Trophoblast cell (in vitro differentiated cells and primary cell): ENCODE measurements at regions not wholly inside any gene's neighbourhood (a gene's known extent, or its start where the extent isn't known, plus 50 kb on each side); places are given as distances from the start of the nearest gene placed in this dataset.
A peak's percentile ranks its signal among the peaks of the same experiment; 100 is the strongest.

Source experiments
- DNase-seq, 2 donors: peaks; one replicate each; pipeline ENCODE4 v3.0.0-alpha.2; 2016
- H2AFZ ChIP-seq: 2 replicates; pipeline ENCODE4 v1.6.1; 2013; ENCODE audit warnings: low read length, moderate library complexity, mild to moderate bottlenecking; ENCODE audit not compliant: insufficient read depth, poor library complexity
- H2AK5ac ChIP-seq: 2 replicates; pipeline ENCODE4 v1.6.1; 2013; ENCODE audit warnings: mild to moderate bottlenecking, low read length
- H2BK120ac ChIP-seq: 2 replicates; pipeline ENCODE4 v1.6.1; 2013; ENCODE audit warnings: low read length, mild to moderate bottlenecking, moderate library complexity; ENCODE audit not compliant: insufficient read depth, poor library complexity
- H2BK12ac ChIP-seq: 2 replicates; pipeline ENCODE4 v1.6.1; 2013; ENCODE audit warnings: mild to moderate bottlenecking, low read length, moderate library complexity
- H2BK5ac ChIP-seq: 2 replicates; pipeline ENCODE4 v1.6.1; 2013; ENCODE audit warnings: low read length, low read depth, moderate library complexity, mild to moderate bottlenecking; ENCODE audit not compliant: poor library complexity
- H3K14ac ChIP-seq: 2 replicates; pipeline ENCODE4 v1.6.1; 2013; ENCODE audit warnings: mild to moderate bottlenecking, low read length
- H3K18ac ChIP-seq: 2 replicates; pipeline ENCODE4 v1.6.1; 2013; ENCODE audit warnings: mild to moderate bottlenecking, low read length
- H3K23ac ChIP-seq: 2 replicates; pipeline ENCODE4 v1.6.1; 2013; ENCODE audit warnings: low read length
- H3K27ac ChIP-seq: 2 replicates; pipeline ENCODE4 v1.5.1; 2013; ENCODE audit warnings: low read depth, mild to moderate bottlenecking, inconsistent platforms, low read length, moderate library complexity
- H3K27me3 ChIP-seq: 2 replicates; pipeline ENCODE4 v1.6.1; 2013; ENCODE audit warnings: inconsistent platforms, mild to moderate bottlenecking, low read length, moderate library complexity; ENCODE audit not compliant: insufficient read depth
- H3K36me3 ChIP-seq, 2 experiments: 1 replicate in 1 of 2; 2 replicates in 1 of 2; pipeline ENCODE4 v1.6.1; 2013; ENCODE audit warnings: low read length in 2 of 2, mild to moderate bottlenecking in 2 of 2, moderate library complexity in 1 of 2; ENCODE audit not compliant: insufficient read depth in 2 of 2, control insufficient read depth in 1 of 2
- H3K4ac ChIP-seq: 2 replicates; pipeline ENCODE4 v1.6.1; 2013; ENCODE audit warnings: low read depth, mild to moderate bottlenecking, low read length, moderate library complexity
- H3K4me1 ChIP-seq, 2 experiments: 1 replicate in 1 of 2; 2 replicates in 1 of 2; pipeline ENCODE4 v1.6.1; 2013; ENCODE audit warnings: low read length in 2 of 2, mild to moderate bottlenecking in 2 of 2, moderate library complexity in 1 of 2; ENCODE audit not compliant: insufficient read depth in 2 of 2, control insufficient read depth in 1 of 2
- H3K4me2 ChIP-seq: 2 replicates; pipeline ENCODE4 v1.6.1; 2013; ENCODE audit warnings: inconsistent platforms, mild to moderate bottlenecking, low read length, moderate library complexity
- H3K4me3 ChIP-seq: 2 replicates; pipeline ENCODE4 v1.5.1; 2013; ENCODE audit warnings: mild to moderate bottlenecking, low read depth, low read length, inconsistent platforms
- H3K79me1 ChIP-seq: one replicate; pipeline ENCODE4 v1.6.1; 2013; ENCODE audit warnings: low read length
- H3K79me2 ChIP-seq: 2 replicates; pipeline ENCODE4 v1.6.1; 2013; ENCODE audit warnings: low read length, mild to moderate bottlenecking; ENCODE audit not compliant: control insufficient read depth, insufficient read depth, poor library complexity
- H3K9ac ChIP-seq: 2 replicates; pipeline ENCODE4 v1.6.1; 2013; ENCODE audit warnings: mild to moderate bottlenecking, low read length
- H3K9me3 ChIP-seq: 2 replicates; pipeline ENCODE4 v1.6.1; 2013; ENCODE audit warnings: low read depth, mild to moderate bottlenecking, control low read depth, inconsistent platforms, low read length; ENCODE audit not compliant: insufficient read depth
- H4K12ac ChIP-seq: 2 replicates; pipeline ENCODE4 v1.6.1; 2013; ENCODE audit warnings: low read depth, mild to moderate bottlenecking, low read length, moderate library complexity
- H4K8ac ChIP-seq: 2 replicates; pipeline ENCODE4 v1.6.1; 2013; ENCODE audit warnings: low read depth, mild to moderate bottlenecking, low read length, moderate library complexity
- H4K91ac ChIP-seq: one replicate; pipeline ENCODE4 v1.6.1; 2013; ENCODE audit warnings: low read depth, mild to moderate bottlenecking, low read length, moderate library complexity
- WGBS: extraction: QIAGEN DNeasy Blood & Tissue Kit; methylation state at CpG from one replicate; pipeline ENCODE4 v1.1.7; 2013; ENCODE audit warnings: missing lambda C conversion rate; ENCODE audit not compliant: insufficient read length, insufficient coverage; ENCODE audit errors: extremely low coverage; 5-methylcytosine and 5-hydroxymethylcytosine counted together

DNA sequence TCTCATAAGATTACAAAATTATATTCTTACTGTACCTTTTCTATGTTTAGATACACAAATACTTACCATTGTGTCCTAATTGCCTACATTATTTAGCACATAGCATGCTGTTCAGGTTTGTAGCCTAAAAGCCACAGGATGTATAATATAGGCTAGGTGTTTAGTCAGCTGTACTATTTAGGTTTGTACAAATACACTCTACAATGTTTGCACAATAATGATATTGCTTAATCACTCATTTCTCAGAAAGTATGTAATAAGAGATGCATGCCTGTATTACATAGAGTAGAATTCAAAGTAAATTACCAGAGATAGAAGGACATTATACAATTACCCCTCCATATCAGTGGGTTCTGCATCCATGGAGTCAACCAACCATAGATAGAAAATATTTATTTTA, 201.1 kb upstream of the COL3A1 start:
- no peak overlapping the region for H3K18ac ChIP-seq
- no peak overlapping the region for H2BK5ac ChIP-seq
- H3K27ac ChIP-seq: no peak overlapping the region
- no peak overlapping the region for H3K4me3 ChIP-seq
- no peak overlapping the region for H3K9ac ChIP-seq
- no peaks in the 10 kb centered on the region for H3K36me3 ChIP-seq
- no peaks in the 10 kb centered on the region for H3K79me1 ChIP-seq
- H3K9me3 ChIP-seq: no peaks in the 10 kb centered on the region
- H3K23ac ChIP-seq: no peak overlapping the region
- H2BK120ac ChIP-seq: no peak overlapping the region
- H3K4ac ChIP-seq: no peak overlapping the region
- no peak overlapping the region for H4K91ac ChIP-seq
- no peak overlapping the region for H4K8ac ChIP-seq
- no peak overlapping the region for H2AFZ ChIP-seq
- no peak overlapping the region for H2AK5ac ChIP-seq
- H2BK12ac ChIP-seq: no peak overlapping the region
- H3K27me3 ChIP-seq: no peaks in the 10 kb centered on the region
- no peaks in the 10 kb centered on the region for H3K4me1 ChIP-seq
- no peak overlapping the region for H3K4me2 ChIP-seq
- DNase-seq: peak in 1 of 2 donors; percentile 60
- no peak overlapping the region for H3K14ac ChIP-seq
- H3K79me2 ChIP-seq: no peaks in the 10 kb centered on the region
- no peak overlapping the region for H4K12ac ChIP-seq

DNA sequence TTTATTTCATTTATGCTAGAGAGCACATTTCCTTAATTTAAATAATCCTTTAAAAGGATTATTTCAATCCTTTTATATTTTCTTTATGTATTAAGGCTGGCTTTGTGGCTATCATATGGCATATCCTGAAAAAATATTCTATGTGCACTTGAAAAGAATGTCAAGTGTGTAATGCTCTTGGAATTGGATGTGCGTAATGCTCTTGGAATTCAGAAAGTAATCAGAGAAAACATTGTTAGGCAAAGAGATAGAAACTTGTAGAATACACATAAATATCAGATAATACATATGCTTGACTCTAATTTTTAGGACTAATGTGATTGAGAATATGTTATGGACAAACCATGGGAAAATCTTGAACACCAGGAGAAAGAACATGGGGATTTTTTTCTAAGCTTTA, 197.5 kb upstream of the COL3A1 start:
- WGBS: no CpG with 5 or more reads among the region's 1 CpG

DNA sequence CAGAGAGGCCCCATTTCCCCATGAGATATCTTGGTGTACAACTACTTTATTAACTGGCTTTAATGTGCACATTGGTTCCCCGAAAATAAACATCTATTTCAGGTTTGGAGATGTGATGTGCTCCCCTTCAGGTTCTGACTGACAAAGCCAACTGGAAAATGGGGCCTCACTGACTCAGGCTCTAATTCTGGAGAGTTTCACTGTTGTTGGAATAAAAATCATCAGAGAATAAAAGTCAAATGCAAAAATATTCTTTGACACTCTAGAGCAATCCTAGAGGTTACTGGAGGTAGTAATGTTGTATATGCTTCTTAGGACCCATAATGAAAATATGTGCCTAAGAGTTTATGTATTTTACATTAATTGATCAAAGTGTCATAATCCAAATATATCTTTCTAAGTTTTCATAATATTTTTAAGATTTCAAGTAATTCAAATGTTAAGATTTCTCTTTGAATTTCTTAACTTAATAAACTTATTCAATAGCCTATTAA, 189.9 kb upstream of the COL3A1 start:
- H2AFZ ChIP-seq: no peak overlapping the region
- H3K4me1 ChIP-seq: peaks cover 2 to 7% of the 10 kb centered on the region in 2 experiments
- H3K18ac ChIP-seq: no peak overlapping the region
- no peaks in the 10 kb centered on the region for H3K27me3 ChIP-seq
- H3K23ac ChIP-seq: no peak overlapping the region
- H3K27ac ChIP-seq: no peak overlapping the region
- H3K9me3 ChIP-seq: no peaks in the 10 kb centered on the region
- peak overlapping the region; percentile 53 for H2BK120ac ChIP-seq
- H3K4me2 ChIP-seq: no peak overlapping the region
- no peak overlapping the region for H4K91ac ChIP-seq
- no peak overlapping the region for H3K4ac ChIP-seq
- no peak overlapping the region for H4K8ac ChIP-seq
- H3K9ac ChIP-seq: no peak overlapping the region
- no peak overlapping the region for H2AK5ac ChIP-seq
- DNase-seq: no peak
- no peak overlapping the region for H3K4me3 ChIP-seq
- WGBS: no CpG with 5 or more reads among the region's 1 CpG
- no peak overlapping the region for H2BK5ac ChIP-seq
- H3K79me1 ChIP-seq: peaks cover 20% of the 10 kb centered on the region
- H3K14ac ChIP-seq: no peak overlapping the region
- H4K12ac ChIP-seq: no peak overlapping the region
- H2BK12ac ChIP-seq: no peak overlapping the region
- H3K36me3 ChIP-seq: no peaks in the 10 kb centered on the region
- H3K79me2 ChIP-seq: peaks cover 3% of the 10 kb centered on the region

More for the DNA sequence above, 197.5 kb upstream of the COL3A1 start:
- peak overlapping the region; percentile 37 for H4K91ac ChIP-seq
- H4K12ac ChIP-seq: no peak overlapping the region
- H3K9ac ChIP-seq: no peak overlapping the region
- peaks cover 0 to 2% of the 10 kb centered on the region in 2 experiments for H3K4me1 ChIP-seq
- peaks cover 6% of the 10 kb centered on the region for H3K79me1 ChIP-seq
- H3K4ac ChIP-seq: no peak overlapping the region
- H3K14ac ChIP-seq: no peak overlapping the region
- peak; percentile 3 to 83 for DNase-seq
- H3K18ac ChIP-seq: no peak overlapping the region
- H2AK5ac ChIP-seq: no peak overlapping the region
- H2BK5ac ChIP-seq: no peak overlapping the region
- H3K36me3 ChIP-seq: no peaks in the 10 kb centered on the region
- no peak overlapping the region for H2AFZ ChIP-seq
- H2BK12ac ChIP-seq: no peak overlapping the region
- H3K23ac ChIP-seq: no peak overlapping the region
- H3K4me3 ChIP-seq: no peak overlapping the region
- H2BK120ac ChIP-seq: no peak overlapping the region
- H4K8ac ChIP-seq: no peak overlapping the region
- H3K9me3 ChIP-seq: no peaks in the 10 kb centered on the region
- no peaks in the 10 kb centered on the region for H3K27me3 ChIP-seq
- no peak overlapping the region for H3K4me2 ChIP-seq
- no peak overlapping the region for H3K27ac ChIP-seq
- H3K79me2 ChIP-seq: no peaks in the 10 kb centered on the region

DNA sequence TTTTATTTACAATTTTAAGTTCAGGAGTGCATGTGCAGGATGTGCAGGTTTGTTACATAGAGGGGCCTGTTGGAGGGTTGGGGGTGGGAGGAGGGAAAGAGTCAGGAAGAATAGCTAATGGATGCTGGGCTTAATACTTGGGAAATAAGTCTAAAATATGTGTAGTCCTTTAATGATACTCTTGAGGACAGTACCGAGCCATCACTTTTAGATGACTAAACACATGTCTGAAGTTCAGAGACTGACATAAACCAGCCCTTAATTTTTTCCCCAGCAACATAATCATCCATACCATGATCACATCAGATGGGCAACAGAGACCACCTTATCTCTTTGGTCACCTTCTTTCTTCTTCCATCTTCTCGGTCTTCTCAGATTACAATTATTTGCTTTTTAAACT, 189.1 kb upstream of the COL3A1 start:
- H3K9ac ChIP-seq: no peak overlapping the region
- no peak overlapping the region for H3K4me3 ChIP-seq
- no peak overlapping the region for H3K4ac ChIP-seq
- no peak overlapping the region for H4K12ac ChIP-seq
- H3K79me1 ChIP-seq: peaks cover 19% of the 10 kb centered on the region
- H4K91ac ChIP-seq: no peak overlapping the region
- no CpG with 5 or more reads among the region's 2 CpGs for WGBS
- H3K4me1 ChIP-seq: peaks cover 2 to 7% of the 10 kb centered on the region in 2 experiments
- peak overlapping the region; percentile 100 for H3K27ac ChIP-seq
- H3K9me3 ChIP-seq: no peaks in the 10 kb centered on the region
- no peak overlapping the region for H3K4me2 ChIP-seq
- H3K27me3 ChIP-seq: no peaks in the 10 kb centered on the region
- H2AFZ ChIP-seq: no peak overlapping the region
- no peak overlapping the region for H4K8ac ChIP-seq
- H3K36me3 ChIP-seq: no peaks in the 10 kb centered on the region
- no peak overlapping the region for H2BK12ac ChIP-seq
- H3K79me2 ChIP-seq: peaks cover 3% of the 10 kb centered on the region
- H2BK120ac ChIP-seq: no peak overlapping the region
- H2AK5ac ChIP-seq: no peak overlapping the region
- H3K18ac ChIP-seq: no peak overlapping the region
- no peak for DNase-seq
- no peak overlapping the region for H3K14ac ChIP-seq
- no peak overlapping the region for H2BK5ac ChIP-seq
- no peak overlapping the region for H3K23ac ChIP-seq
